ENCODE measurements at regions not wholly inside any gene's neighbourhood (a gene's known extent, or its start where the extent isn't known, plus 50 kb on each side); places are given as distances from the start of the nearest gene placed in this dataset.

- no peak for TF ChIP-seq EZH2 (IDR thresholded peaks at IDR 0.05; ENCODE audit: borderline replicate concordance, low read length)
- TF ChIP-seq, protein P1, sequence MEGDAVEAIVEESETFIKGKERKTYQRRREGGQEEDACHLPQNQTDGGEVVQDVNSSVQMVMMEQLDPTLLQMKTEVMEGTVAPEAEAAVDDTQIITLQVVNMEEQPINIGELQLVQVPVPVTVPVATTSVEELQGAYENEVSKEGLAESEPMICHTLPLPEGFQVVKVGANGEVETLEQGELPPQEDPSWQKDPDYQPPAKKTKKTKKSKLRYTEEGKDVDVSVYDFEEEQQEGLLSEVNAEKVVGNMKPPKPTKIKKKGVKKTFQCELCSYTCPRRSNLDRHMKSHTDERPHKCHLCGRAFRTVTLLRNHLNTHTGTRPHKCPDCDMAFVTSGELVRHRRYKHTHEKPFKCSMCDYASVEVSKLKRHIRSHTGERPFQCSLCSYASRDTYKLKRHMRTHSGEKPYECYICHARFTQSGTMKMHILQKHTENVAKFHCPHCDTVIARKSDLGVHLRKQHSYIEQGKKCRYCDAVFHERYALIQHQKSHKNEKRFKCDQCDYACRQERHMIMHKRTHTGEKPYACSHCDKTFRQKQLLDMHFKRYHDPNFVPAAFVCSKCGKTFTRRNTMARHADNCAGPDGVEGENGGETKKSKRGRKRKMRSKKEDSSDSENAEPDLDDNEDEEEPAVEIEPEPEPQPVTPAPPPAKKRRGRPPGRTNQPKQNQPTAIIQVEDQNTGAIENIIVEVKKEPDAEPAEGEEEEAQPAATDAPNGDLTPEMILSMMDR (IDR thresholded peaks at IDR 0.05; ENCODE audit: low read length) = no peak
- H4K20me1 ChIP-seq (ENCODE audit: insufficient read depth, low read length) = no peaks in the 10 kb centered on the region
- no peaks in the 10 kb centered on the region for H3K9me2 ChIP-seq (ENCODE audit: low read depth, low read length)
- H3K27me3 ChIP-seq (ENCODE audit: insufficient read depth, low read length) = no peaks in the 10 kb centered on the region
- H3K4me3 ChIP-seq (ENCODE audit: low read depth, low read length, poor library complexity, severe bottlenecking) = no peak overlapping the region
- no peaks in the 10 kb centered on the region for H3K9me3 ChIP-seq (ENCODE audit: low read length)
- H3K4me2 ChIP-seq (ENCODE audit: low read length) = no peak overlapping the region
- no peaks in the 10 kb centered on the region for H3F3A ChIP-seq (ENCODE audit: insufficient read depth, low read length)
- H3K9ac ChIP-seq (ENCODE audit: low read length) = no peak overlapping the region
- no peak overlapping the region for H2AFZ ChIP-seq (ENCODE audit: low read length)
- H3K79me2 ChIP-seq (ENCODE audit: insufficient read depth, low read length) = no peaks in the 10 kb centered on the region
- no peaks in the 10 kb centered on the region for H3K4me1 ChIP-seq (ENCODE audit: insufficient read depth, low read length, severe bottlenecking)
- no peak overlapping the region for H3K27ac ChIP-seq (ENCODE audit: low read depth, low read length, poor library complexity, severe bottlenecking)
- H3K36me3 ChIP-seq (ENCODE audit: insufficient read depth, low read length) = no peaks in the 10 kb centered on the region
Observed at GRCh38 chr16:47880653-47881052, 275.1 kb downstream of the ABCC12 start.

DNA sequence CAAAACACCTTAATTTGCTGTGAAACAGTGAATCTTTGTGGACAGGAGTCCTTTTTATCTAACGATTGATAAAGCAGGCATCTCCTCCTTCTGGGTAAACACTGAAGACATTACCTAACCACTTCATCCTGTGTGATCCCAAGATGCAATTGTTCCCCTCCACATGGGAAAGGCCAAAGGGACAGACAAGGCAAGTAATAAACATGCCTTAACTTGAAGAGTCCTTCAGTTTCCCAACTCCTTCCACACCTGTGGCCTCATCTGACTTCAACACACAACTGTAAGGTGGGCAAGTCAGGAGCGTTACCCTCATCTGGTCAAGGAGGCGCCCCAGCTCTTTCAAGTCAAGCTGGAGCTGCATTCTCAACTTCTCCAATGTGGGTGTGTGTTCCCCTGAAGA is 278.6 kb downstream of the ABCC12 start:
- Histone ChIP-seq H4K20me1 (ENCODE audit: insufficient read depth, low read length) (no peaks in the 10 kb centered on the region), H3F3A (ENCODE audit: insufficient read depth, low read length) (no peaks in the 10 kb centered on the region), H3K27ac (ENCODE audit: low read depth, low read length, poor library complexity, severe bottlenecking) (no peak overlapping the region), H2AFZ (ENCODE audit: low read length) (no peak overlapping the region), H3K27me3 (ENCODE audit: insufficient read depth, low read length) (no peaks in the 10 kb centered on the region), H3K79me2 (ENCODE audit: insufficient read depth, low read length) (no peaks in the 10 kb centered on the region), H3K9ac (ENCODE audit: low read length) (no peak overlapping the region), H3K4me2 (ENCODE audit: low read length) (no peak overlapping the region), H3K36me3 (ENCODE audit: insufficient read depth, low read length) (no peaks in the 10 kb centered on the region), H3K4me3 (ENCODE audit: low read depth, low read length, poor library complexity, severe bottlenecking) (no peak overlapping the region), H3K9me2 (ENCODE audit: low read depth, low read length) (no peaks in the 10 kb centered on the region), H3K4me1 (ENCODE audit: insufficient read depth, low read length, severe bottlenecking) (no peaks in the 10 kb centered on the region), H3K9me3 (ENCODE audit: low read length) (no peaks in the 10 kb centered on the region)
- TF ChIP-seq, protein P1 (IDR thresholded peaks at IDR 0.05; ENCODE audit: low read length) = no peak
- TF ChIP-seq EZH2 (IDR thresholded peaks at IDR 0.05; ENCODE audit: borderline replicate concordance, low read length) = no peak

DNA sequence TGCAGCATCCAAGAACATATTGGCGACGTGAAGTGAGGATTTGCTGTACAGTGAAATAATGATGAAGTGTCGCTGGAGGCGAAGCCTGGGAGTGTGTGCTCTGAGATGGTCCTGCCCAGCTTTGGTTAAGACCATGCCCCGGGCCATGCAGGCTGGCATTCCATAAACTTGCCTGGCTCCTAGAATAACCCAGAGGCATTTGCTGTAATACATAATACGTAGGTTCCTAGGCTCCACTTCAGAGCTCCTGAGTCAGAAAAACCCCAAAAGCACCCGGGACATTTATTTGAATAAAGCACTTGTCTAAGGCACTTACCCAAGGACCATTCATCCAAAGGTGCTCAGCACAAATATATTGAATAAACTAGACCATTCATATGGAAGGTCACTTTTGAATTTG is 279.3 kb downstream of the ABCC12 start:
- Histone ChIP-seq H2AFZ (ENCODE audit: low read length) (no peak overlapping the region), H3K4me2 (ENCODE audit: low read length) (no peak overlapping the region), H3K4me1 (ENCODE audit: insufficient read depth, low read length, severe bottlenecking) (no peaks in the 10 kb centered on the region), H3K27ac (ENCODE audit: low read depth, low read length, poor library complexity, severe bottlenecking) (no peak overlapping the region), H4K20me1 (ENCODE audit: insufficient read depth, low read length) (no peaks in the 10 kb centered on the region), H3K27me3 (ENCODE audit: insufficient read depth, low read length) (no peaks in the 10 kb centered on the region), H3K9ac (ENCODE audit: low read length) (no peak overlapping the region), H3K79me2 (ENCODE audit: insufficient read depth, low read length) (no peaks in the 10 kb centered on the region), H3K36me3 (ENCODE audit: insufficient read depth, low read length) (no peaks in the 10 kb centered on the region), H3K9me2 (ENCODE audit: low read depth, low read length) (no peaks in the 10 kb centered on the region), H3K9me3 (ENCODE audit: low read length) (no peaks in the 10 kb centered on the region), H3K4me3 (ENCODE audit: low read depth, low read length, poor library complexity, severe bottlenecking) (no peak overlapping the region), H3F3A (ENCODE audit: insufficient read depth, low read length) (no peaks in the 10 kb centered on the region)
- TF ChIP-seq, protein P1 (IDR thresholded peaks at IDR 0.05; ENCODE audit: low read length) = no peak
- TF ChIP-seq EZH2 (IDR thresholded peaks at IDR 0.05; ENCODE audit: borderline replicate concordance, low read length) = no peak

Measured in OCI-LY1 (cell line).